Suprapubic skin (tissue), 4 donors: ENCODE measurements at regions not wholly inside any gene's neighbourhood (a gene's known extent, or its start where the extent isn't known, plus 50 kb on each side); places are given as distances from the start of the nearest gene placed in this dataset.
A peak's percentile ranks its signal among the peaks of the same experiment; 100 is the strongest.

Experiments used
- DNase-seq, 2 donors: peaks; one replicate each; pipeline ENCODE4 v3.0.0-alpha.2; 2019; ENCODE audit warnings: low spot score in 2 of 2
- H3K27ac ChIP-seq: fragments of 200-600 bp; sonication (generic); one replicate; pipeline ENCODE4 v1.5.1; 2019
- H3K27me3 ChIP-seq: fragments of 200-600 bp; sonication (generic); one replicate; pipeline ENCODE4 v1.5.1; 2019
- H3K36me3 ChIP-seq: fragments of 200-600 bp; sonication (generic); one replicate; pipeline ENCODE4 v1.5.1; 2019
- H3K4me1 ChIP-seq: fragments of 200-600 bp; sonication (generic); one replicate; pipeline ENCODE4 v1.5.1; 2019
- H3K4me3 ChIP-seq: fragments of 200-600 bp; sonication (generic); one replicate; pipeline ENCODE4 v1.5.1; 2019; ENCODE audit warnings: mild to moderate bottlenecking
- H3K9me3 ChIP-seq: fragments of 200-600 bp; sonication (generic); one replicate; pipeline ENCODE4 v1.5.1; 2019
- CTCF ChIP-seq, 2 donors: fragments of 200-600 bp in 1 of 2; fragments of 450-650 bp in 1 of 2; sonication (generic) in 1 of 2; IDR thresholded peaks; one replicate each; pipeline ENCODE4 v1.5.1; 2016 to 2019; ENCODE audit warnings: antibody characterized with exemption in 2 of 2, mild to moderate bottlenecking in 1 of 2, moderate library complexity in 1 of 2
- EP300 ChIP-seq: sonication (generic); formaldehyde crosslinking; IDR thresholded peaks from one replicate; pipeline ENCODE4 v1.6.1; 2017; ENCODE audit warnings: antibody characterized with exemption
- POLR2A ChIP-seq, 2 donors: fragments of 450-650 bp; IDR thresholded peaks; one replicate each; pipeline ENCODE4 v1.6.1; 2017; ENCODE audit warnings: antibody characterized with exemption in 2 of 2, mild to moderate bottlenecking in 2 of 2, moderate library complexity in 2 of 2
- POLR2AphosphoS5 ChIP-seq, 3 donors: sonication (generic); formaldehyde crosslinking; IDR thresholded peaks; one replicate each; pipeline ENCODE4 v1.6.1; 2017; ENCODE audit warnings: antibody characterized with exemption in 3 of 3
- WGBS: methylation state at CpG from one replicate; pipeline ENCODE4 v1.1.5; 2018; 5-methylcytosine and 5-hydroxymethylcytosine counted together

- Histone ChIP-seq H3K36me3 (no peaks in the 10 kb centered on the region), H3K4me1 (no peaks in the 10 kb centered on the region), H3K27me3 (peaks cover 70% of the 10 kb centered on the region), H3K9me3 (peaks cover 8% of the 10 kb centered on the region), H3K27ac (no peak overlapping the region), H3K4me3 (no peak overlapping the region)
- TF ChIP-seq CTCF (IDR thresholded peaks at IDR 0.05) (no peak), EP300 (no peak), POLR2A (IDR thresholded peaks at IDR 0.05) (no peak), POLR2AphosphoS5 (IDR thresholded peaks at IDR 0.05) (no peak)
- 65% methylated on average over 21 of the region's 29 CpGs for WGBS
- DNase-seq = no peak
These were observed 71.0 kb upstream of the ACTRT2 start for GRCh38 chr1:2949966-2950925.

- Histone ChIP-seq H3K27ac (no peak overlapping the region), H3K4me1 (no peaks in the 10 kb centered on the region), H3K4me3 (no peak overlapping the region), H3K9me3 (peaks cover 8% of the 10 kb centered on the region), H3K36me3 (no peaks in the 10 kb centered on the region), H3K27me3 (peaks cover 64% of the 10 kb centered on the region)
- 79% methylated on average over 2 of the region's 5 CpGs for WGBS
- TF ChIP-seq CTCF (IDR thresholded peaks at IDR 0.05) (no peak), POLR2AphosphoS5 (IDR thresholded peaks at IDR 0.05) (no peak), POLR2A (IDR thresholded peaks at IDR 0.05) (no peak), EP300 (no peak)
- DNase-seq = no peak
These were observed 70.4 kb upstream of the ACTRT2 start for GRCh38 chr1:2950926-2951305.

GRCh38 chr1:2951856-2952255, 69.4 kb upstream of the ACTRT2 start:
- H3K4me1 ChIP-seq = no peaks in the 10 kb centered on the region
- TF ChIP-seq CTCF (IDR thresholded peaks at IDR 0.05) (no peak), EP300 (no peak), POLR2A (IDR thresholded peaks at IDR 0.05) (no peak), POLR2AphosphoS5 (IDR thresholded peaks at IDR 0.05) (no peak)
- peaks cover 54% of the 10 kb centered on the region for H3K27me3 ChIP-seq
- H3K36me3 ChIP-seq = no peaks in the 10 kb centered on the region
- peaks cover 8% of the 10 kb centered on the region for H3K9me3 ChIP-seq
- no peak overlapping the region for H3K27ac ChIP-seq
- peak in 1 of 2 donors; percentile 18 for DNase-seq
- 72% methylated on average over 14 of the region's 14 CpGs for WGBS
- H3K4me3 ChIP-seq = no peak overlapping the region

GRCh38 chr1:2952371-2952770, 68.9 kb upstream of the ACTRT2 start:
- no peaks in the 10 kb centered on the region for H3K4me1 ChIP-seq
- H3K9me3 ChIP-seq = peaks cover 8% of the 10 kb centered on the region
- no peaks in the 10 kb centered on the region for H3K36me3 ChIP-seq
- no peak for TF ChIP-seq CTCF (IDR thresholded peaks at IDR 0.05)
- no peak for TF ChIP-seq POLR2A (IDR thresholded peaks at IDR 0.05)
- no peak for TF ChIP-seq EP300
- no peak for TF ChIP-seq POLR2AphosphoS5 (IDR thresholded peaks at IDR 0.05)
- WGBS = 49% methylated on average over 9 of the region's 9 CpGs
- H3K27ac ChIP-seq = no peak overlapping the region
- no peak overlapping the region for H3K4me3 ChIP-seq
- DNase-seq = peak in 1 of 2 donors; percentile 40
- peaks cover 49% of the 10 kb centered on the region for H3K27me3 ChIP-seq

- 78% methylated on average over 7 of the region's 7 CpGs for WGBS
- H3K9me3 ChIP-seq = peaks cover 8% of the 10 kb centered on the region
- H3K27me3 ChIP-seq = peaks cover 43% of the 10 kb centered on the region
- DNase-seq = peak in 1 of 2 donors; percentile 11
- H3K27ac ChIP-seq = no peak overlapping the region
- no peaks in the 10 kb centered on the region for H3K4me1 ChIP-seq
- H3K36me3 ChIP-seq = no peaks in the 10 kb centered on the region
- no peak for TF ChIP-seq EP300
- no peak for TF ChIP-seq POLR2A (IDR thresholded peaks at IDR 0.05)
- TF ChIP-seq CTCF (IDR thresholded peaks at IDR 0.05) = no peak
- TF ChIP-seq POLR2AphosphoS5 (IDR thresholded peaks at IDR 0.05) = no peak
- no peak overlapping the region for H3K4me3 ChIP-seq
These were observed 68.3 kb upstream of the ACTRT2 start for GRCh38 chr1:2952992-2953391.
